HUES64 (cell line): ENCODE measurements at regions not wholly inside any gene's neighbourhood (a gene's known extent, or its start where the extent isn't known, plus 50 kb on each side); places are given as distances from the start of the nearest gene placed in this dataset.
"Not testable (repeated sequence)": the region's sequence is repeated elsewhere in the genome, so short reads cannot be mapped to it uniquely, and the experiment has no call there.

Source experiments
- H3K27ac ChIP-seq: 2 replicates; pipeline ENCODE4 v1.7.0; 2013; ENCODE audit warnings: low read depth, low read length, inconsistent platforms
- H3K27me3 ChIP-seq: 2 replicates; pipeline ENCODE4 v1.6.1; 2013; ENCODE audit warnings: mild to moderate bottlenecking, low read length; ENCODE audit not compliant: insufficient read depth
- H3K36me3 ChIP-seq: 2 replicates; pipeline ENCODE4 v1.6.1; 2013; ENCODE audit warnings: mild to moderate bottlenecking, low read length; ENCODE audit not compliant: insufficient read depth
- H3K4me1 ChIP-seq: 2 replicates; pipeline ENCODE4 v1.6.1; 2013; ENCODE audit warnings: mild to moderate bottlenecking, low read length, moderate library complexity; ENCODE audit not compliant: insufficient read depth
- H3K4me3 ChIP-seq: 2 replicates; pipeline ENCODE4 v1.5.1; 2013; ENCODE audit warnings: mild to moderate bottlenecking, low read length, moderate library complexity
- H3K9ac ChIP-seq: 2 replicates; pipeline ENCODE4 v1.6.1; 2013; ENCODE audit warnings: mild to moderate bottlenecking, low read depth, low read length
- H3K9me3 ChIP-seq: 2 replicates; pipeline ENCODE4 v1.6.1; 2013; ENCODE audit warnings: low read depth, low read length; ENCODE audit not compliant: insufficient read depth
- WGBS: fragments of 150-250, 120-280 bp; methylation state at CpG from one replicate; pipeline ENCODE4 v1.1.7; 2013; ENCODE audit warnings: missing lambda C conversion rate; 5-methylcytosine and 5-hydroxymethylcytosine counted together

- peaks cover 42% of the 10 kb centered on the region for H3K4me1 ChIP-seq
- peak overlapping the region; percentile 15; the same call in 1 of the 2 replicates for H3K4me3 ChIP-seq
- H3K27ac ChIP-seq, result peak overlapping the region; percentile 84
- peak overlapping the region; percentile 61 for H3K9ac ChIP-seq
- no peaks in the 10 kb centered on the region for H3K36me3 ChIP-seq
- WGBS, result 16% methylated on average over 1 of the region's 1 CpG
- H3K9me3 ChIP-seq, result no peaks in the 10 kb centered on the region
- H3K27me3 ChIP-seq, result no peaks in the 10 kb centered on the region
Measured at GRCh38 chr5:45110399-45110798, 301.7 kb downstream of the MRPS30 start.

- Histone ChIP-seq H3K9ac (no peak overlapping the region), H3K4me3 (no peak overlapping the region), H3K9me3 (peaks cover 12% of the 10 kb centered on the region; the same call in 1 of the 2 replicates), H3K27me3 (no peaks in the 10 kb centered on the region), H3K27ac (no peak overlapping the region), H3K4me1 (peaks cover 42% of the 10 kb centered on the region), H3K36me3 (no peaks in the 10 kb centered on the region)
- WGBS, result 100% methylated on average over 2 of the region's 2 CpGs
Measured at GRCh38 chr5:45113726-45114125, 305.0 kb downstream of the MRPS30 start.

- Histone ChIP-seq H3K9ac (no peak overlapping the region), H3K36me3 (no peaks in the 10 kb centered on the region), H3K9me3 (no peaks in the 10 kb centered on the region), H3K27ac (no peak overlapping the region), H3K27me3 (no peaks in the 10 kb centered on the region), H3K4me3 (no peak overlapping the region), H3K4me1 (no peaks in the 10 kb centered on the region; the same call in 1 of the 2 replicates)
- WGBS, result 78% methylated on average over 2 of the region's 2 CpGs
Measured at GRCh38 chr5:45132972-45133371, 324.2 kb downstream of the MRPS30 start.

- no peak overlapping the region for H3K9ac ChIP-seq
- no peak overlapping the region for H3K27ac ChIP-seq
- no peaks in the 10 kb centered on the region for H3K9me3 ChIP-seq
- H3K27me3 ChIP-seq, result no peaks in the 10 kb centered on the region
- no peaks in the 10 kb centered on the region for H3K4me1 ChIP-seq
- no peaks in the 10 kb centered on the region for H3K36me3 ChIP-seq
- H3K4me3 ChIP-seq, result no peak overlapping the region
- 95% methylated on average over 4 of the region's 4 CpGs for WGBS
Measured at GRCh38 chr5:45162974-45163373, 354.2 kb downstream of the MRPS30 start.

GRCh38 chr5:45171563-45171962 lies 362.8 kb downstream of the MRPS30 start:
- H3K9ac ChIP-seq, result no peak overlapping the region
- no peak overlapping the region for H3K27ac ChIP-seq
- no peaks in the 10 kb centered on the region for H3K27me3 ChIP-seq
- H3K4me1 ChIP-seq, result no peaks in the 10 kb centered on the region
- WGBS, result 100% methylated on average over 1 of the region's 1 CpG
- H3K36me3 ChIP-seq, result no peaks in the 10 kb centered on the region
- no peaks in the 10 kb centered on the region for H3K9me3 ChIP-seq
- H3K4me3 ChIP-seq, result no peak overlapping the region

- H3K4me3 ChIP-seq, H3K27ac ChIP-seq, H3K36me3 ChIP-seq, H3K27me3 ChIP-seq, H3K9me3 ChIP-seq, H3K4me1 ChIP-seq, H3K9ac ChIP-seq: not testable (repeated sequence)
- WGBS, result 96% methylated on average over 10 of the region's 11 CpGs
Measured at GRCh38 chr5:45172634-45173033, 363.9 kb downstream of the MRPS30 start.

GRCh38 chr5:45179686-45180085 lies 370.9 kb downstream of the MRPS30 start:
- peaks cover 11% of the 10 kb centered on the region; the same call in 1 of the 2 replicates for H3K4me1 ChIP-seq
- no peaks in the 10 kb centered on the region for H3K9me3 ChIP-seq
- no peak overlapping the region for H3K27ac ChIP-seq
- H3K36me3 ChIP-seq, result no peaks in the 10 kb centered on the region
- no peak overlapping the region for H3K9ac ChIP-seq
- no peak overlapping the region for H3K4me3 ChIP-seq
- no peaks in the 10 kb centered on the region for H3K27me3 ChIP-seq

GRCh38 chr5:45189042-45189441 lies 380.3 kb downstream of the MRPS30 start:
- Histone ChIP-seq H3K4me1 (peaks cover 18% of the 10 kb centered on the region; the same call in 1 of the 2 replicates), H3K9me3 (no peaks in the 10 kb centered on the region), H3K27me3 (no peaks in the 10 kb centered on the region), H3K4me3 (no peak overlapping the region), H3K9ac (no peak overlapping the region), H3K36me3 (no peaks in the 10 kb centered on the region), H3K27ac (no peak overlapping the region)

GRCh38 chr5:45189481-45189880 lies 380.7 kb downstream of the MRPS30 start:
- Histone ChIP-seq H3K27me3 (no peaks in the 10 kb centered on the region), H3K4me1 (peaks cover 18% of the 10 kb centered on the region; the same call in 1 of the 2 replicates), H3K27ac (no peak overlapping the region), H3K36me3 (no peaks in the 10 kb centered on the region), H3K4me3 (no peak overlapping the region), H3K9ac (no peak overlapping the region), H3K9me3 (no peaks in the 10 kb centered on the region)
- 90% methylated on average over 5 of the region's 5 CpGs for WGBS

- Histone ChIP-seq H3K4me3 (no peak overlapping the region), H3K36me3 (no peaks in the 10 kb centered on the region), H3K4me1 (peaks cover 13% of the 10 kb centered on the region; the same call in 1 of the 2 replicates), H3K9me3 (no peaks in the 10 kb centered on the region), H3K27me3 (no peaks in the 10 kb centered on the region), H3K9ac (no peak overlapping the region), H3K27ac (no peak overlapping the region)
- WGBS, result 100% methylated on average over 1 of the region's 1 CpG
Measured at GRCh38 chr5:45195026-45195425, 386.3 kb downstream of the MRPS30 start.
